Middle frontal gyrus (tissue), 1 donor: ENCODE measurements at regions not wholly inside any gene's neighbourhood (a gene's known extent, or its start where the extent isn't known, plus 50 kb on each side); places are given as distances from the start of the nearest gene placed in this dataset.
A peak's percentile ranks its signal among the peaks of the same experiment; 100 is the strongest.

Experiments used
- DNase-seq: peaks from one replicate; pipeline ENCODE4 v3.0.0-alpha.2; 2015; ENCODE audit warnings: low spot score; ENCODE audit errors: extremely low spot score

DNA sequence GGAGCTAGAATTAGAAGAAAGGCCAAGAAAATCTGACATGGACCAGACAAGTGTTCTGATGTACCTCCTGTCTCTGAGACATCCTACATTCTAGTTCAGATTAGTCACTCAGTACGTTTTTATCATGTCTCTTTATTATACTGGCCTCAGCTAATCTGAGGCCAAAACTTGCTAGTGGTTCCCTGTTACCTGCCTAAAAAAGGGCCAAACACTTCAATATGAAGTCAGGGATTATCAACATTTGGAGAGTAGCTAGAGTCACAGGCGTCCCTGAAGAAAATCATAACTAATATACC lies 587.4 kb downstream of the PRELID2 start:
- no peak for DNase-seq

DNA sequence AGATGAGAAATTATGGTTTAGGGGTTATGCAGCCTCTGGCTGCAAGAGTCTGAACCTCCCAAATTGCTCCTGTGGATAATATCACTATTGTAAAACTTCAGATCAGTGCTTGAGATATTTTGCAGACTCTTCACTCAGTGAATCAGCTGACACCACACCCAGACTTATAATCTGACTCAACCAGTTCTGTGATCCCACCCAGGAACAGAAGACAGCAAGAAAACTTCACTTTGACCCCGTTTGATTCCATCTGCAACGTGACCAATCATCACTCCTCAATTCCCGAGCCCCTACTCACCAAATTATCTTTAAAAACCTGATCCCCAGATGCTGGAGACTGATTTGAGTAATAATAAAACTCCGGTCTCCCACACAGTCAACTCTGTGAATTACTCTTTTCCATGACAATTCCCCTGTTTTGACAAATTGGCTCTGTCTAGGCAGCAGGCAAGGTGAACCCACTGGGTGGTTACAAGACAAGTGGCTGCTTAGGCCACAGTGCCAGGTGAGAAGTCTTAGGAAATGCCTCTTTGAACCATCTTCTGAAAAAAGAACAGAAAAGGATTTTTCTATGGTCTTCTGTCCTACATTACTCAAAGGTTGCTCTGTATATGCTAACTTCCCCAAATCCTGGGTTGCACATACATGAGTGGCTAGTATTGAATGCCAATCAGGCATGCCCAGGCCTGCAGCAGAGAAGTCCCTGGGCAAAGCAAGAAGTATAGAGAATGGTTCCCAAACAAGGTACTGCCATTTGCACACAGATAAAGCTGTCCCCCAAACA lies 588.0 kb downstream of the PRELID2 start:
- DNase-seq, result no peak

DNA sequence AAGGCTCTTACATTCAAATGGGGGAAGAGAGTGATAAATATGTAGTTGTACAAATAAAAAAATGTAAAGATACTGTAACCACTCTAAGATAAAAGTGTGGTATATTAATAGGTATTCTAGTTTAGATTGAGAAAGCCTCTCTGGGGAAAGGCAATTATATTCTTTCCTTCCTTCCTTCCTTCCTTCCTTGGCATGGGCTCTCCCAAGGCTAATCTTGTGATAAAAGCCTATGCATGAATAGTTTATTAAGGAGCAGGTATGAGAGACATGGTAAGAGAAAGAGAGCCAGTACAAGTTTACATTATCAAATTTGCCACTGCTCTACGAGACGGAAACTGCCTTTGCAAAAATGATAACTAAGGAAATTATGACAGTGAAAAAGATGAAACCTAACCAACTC lies 588.8 kb downstream of the PRELID2 start:
- DNase-seq, result no peak

DNA sequence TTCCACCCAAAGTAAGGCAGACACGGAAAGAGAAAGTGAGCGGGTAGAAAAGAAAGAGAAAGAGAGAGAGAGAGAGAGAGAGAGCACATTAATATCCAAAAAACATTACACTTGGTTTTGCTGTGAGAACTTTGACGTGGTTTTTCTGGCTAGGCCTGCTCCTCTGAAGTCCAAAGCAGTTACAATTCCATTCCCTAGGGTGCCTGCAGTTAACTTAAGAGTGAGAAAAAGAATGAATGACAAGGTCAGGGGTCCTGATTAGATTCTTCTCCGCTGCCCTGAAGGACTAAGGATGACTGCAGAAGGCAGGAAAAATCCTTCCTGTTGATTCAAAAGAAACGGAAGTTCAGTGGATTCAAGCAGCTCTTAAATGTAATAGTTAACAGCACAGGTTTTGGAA lies 589.8 kb downstream of the PRELID2 start:
- no peak for DNase-seq

DNA sequence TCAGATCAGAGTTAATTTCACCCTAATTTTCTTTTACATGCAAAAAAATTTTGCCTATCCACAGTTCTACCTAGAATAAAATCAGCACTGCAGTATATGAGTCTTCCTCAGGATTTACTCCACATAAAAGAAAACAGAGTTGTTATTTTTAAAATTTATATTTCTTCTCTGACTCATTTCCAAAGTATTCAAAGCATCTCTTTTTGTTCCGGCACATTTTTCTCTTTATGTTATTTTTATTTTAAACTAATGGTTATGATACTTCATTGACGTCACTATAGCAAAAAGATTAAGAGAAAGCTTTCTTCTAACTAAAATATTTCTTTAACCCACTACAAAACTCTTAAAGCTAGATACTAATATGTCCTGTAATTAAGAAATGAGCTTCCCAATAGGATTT lies 590.4 kb downstream of the PRELID2 start:
- no peak for DNase-seq

- no peak for DNase-seq
Measured at GRCh38 chr5:145244251-145244650, 590.9 kb downstream of the PRELID2 start.

DNA sequence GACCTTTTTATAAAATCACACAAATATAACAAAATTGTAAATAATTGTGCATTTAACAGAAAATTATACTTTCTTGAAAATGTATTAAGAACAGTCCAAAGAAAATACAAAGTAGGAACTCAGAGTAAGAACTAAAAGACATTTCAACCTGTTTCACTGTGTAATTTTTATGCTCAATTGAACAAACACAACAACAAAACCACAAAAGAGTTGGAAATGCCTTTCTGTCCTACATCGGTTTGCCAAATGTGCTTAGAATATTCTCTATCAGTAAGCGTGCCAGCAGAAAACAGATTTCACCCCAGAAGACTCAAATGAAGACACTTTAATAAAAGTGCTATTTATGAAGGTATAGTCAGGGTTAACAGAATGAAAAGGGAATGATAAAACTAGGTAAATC lies 592.1 kb downstream of the PRELID2 start:
- no peak for DNase-seq

- no peak for DNase-seq
Measured at GRCh38 chr5:145242551-145242950, 592.6 kb downstream of the PRELID2 start.

GRCh38 chr5:145237843-145238242 lies 597.3 kb downstream of the PRELID2 start:
- no peak for DNase-seq

DNA sequence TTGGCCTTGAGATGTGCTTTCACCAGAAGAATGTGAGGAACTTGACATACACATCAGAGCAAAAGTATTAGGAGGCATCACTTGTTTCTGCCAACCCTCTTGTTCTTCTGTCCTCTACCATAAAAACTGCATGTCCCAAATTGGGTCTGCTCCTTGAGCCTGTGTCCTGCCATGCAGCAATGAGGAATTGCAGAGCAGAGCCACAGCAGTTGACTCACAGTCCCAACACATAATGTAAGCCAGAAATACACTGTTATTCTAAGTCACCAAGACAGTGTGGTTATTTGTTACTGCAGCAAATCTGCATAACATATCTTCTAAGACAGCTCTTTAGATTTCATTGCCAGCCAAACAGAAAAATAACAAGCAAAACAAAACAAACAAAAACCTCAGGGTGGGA lies 598.2 kb downstream of the PRELID2 start:
- no peak for DNase-seq

DNA sequence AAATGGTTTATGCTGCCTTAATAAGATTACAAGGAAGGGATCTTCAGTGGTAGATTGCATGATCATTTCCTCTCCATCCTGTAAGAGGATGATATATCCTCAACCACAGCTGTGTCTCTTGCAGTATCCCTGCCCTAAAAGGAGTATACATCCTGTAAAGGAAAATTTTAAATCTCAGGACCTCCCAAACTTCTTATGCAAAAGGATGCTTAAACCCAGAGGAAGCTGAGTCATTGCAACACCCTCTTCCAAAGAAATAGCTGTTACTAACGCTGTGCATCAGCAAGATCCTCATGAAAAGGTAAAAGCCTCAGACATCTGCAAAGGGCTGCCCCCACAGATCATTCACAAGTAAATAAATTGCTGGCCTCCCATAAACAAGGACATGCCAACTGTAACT lies 599.0 kb downstream of the PRELID2 start:
- DNase-seq, result peak; percentile 24

- no peak for DNase-seq
Measured at GRCh38 chr5:145233461-145233860, 601.7 kb downstream of the PRELID2 start.

DNA sequence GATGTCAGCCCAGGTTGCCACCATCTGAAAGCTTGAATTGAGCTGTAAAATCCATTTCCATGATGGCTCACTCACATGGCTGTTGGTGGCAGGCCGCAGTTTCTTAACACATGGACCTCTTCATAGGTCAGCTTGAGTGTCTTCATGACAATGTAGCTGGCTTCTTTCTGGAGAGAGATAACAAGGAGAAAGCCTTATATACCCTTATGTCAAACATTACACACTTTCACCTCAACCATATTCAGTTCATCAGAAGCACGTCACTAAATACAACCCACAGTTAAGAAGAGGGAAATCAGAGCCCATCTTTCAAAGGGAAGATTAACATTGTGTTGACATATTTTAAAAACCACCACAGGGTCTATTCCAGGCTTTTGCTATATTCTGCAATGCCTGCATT lies 604.4 kb downstream of the PRELID2 start:
- no peak for DNase-seq

DNA sequence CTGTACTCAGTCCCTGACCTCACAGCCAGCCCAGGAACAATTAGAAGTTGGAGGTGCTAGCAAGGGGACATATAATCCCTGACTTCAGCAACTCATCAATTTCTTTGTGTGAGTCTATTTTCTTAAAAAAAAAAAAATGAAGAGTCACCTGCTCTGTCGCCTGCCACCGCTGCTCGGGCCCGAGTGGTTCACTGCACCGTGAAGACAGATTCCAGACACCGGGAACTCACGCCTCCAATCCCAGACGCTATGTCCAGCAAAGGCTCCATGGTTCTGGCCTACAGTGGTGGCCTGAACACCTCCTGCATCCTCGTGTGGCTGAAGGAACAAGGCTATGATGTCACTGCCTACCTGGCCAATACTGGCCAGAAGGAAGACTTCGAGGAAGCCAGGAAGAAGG lies 606.6 kb downstream of the PRELID2 start:
- no peak for DNase-seq

DNA sequence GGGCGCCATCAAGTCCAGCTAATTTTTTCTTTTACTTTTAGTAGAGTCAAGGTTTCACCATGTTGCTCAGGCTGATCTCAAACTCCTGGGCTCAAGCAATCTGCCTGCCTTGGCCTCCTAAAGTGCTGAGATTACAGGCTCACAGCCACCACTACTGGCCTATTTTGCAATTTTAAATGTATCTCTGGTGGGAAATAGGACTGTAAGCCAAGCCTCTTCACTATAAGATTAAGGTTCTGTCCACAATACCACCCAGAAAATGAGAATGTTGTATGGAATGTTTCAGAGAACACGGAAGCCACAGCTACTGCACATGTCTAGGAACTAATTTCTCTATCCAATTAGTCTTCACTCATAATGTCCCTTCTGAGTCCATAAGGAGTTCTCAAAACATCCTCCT lies 607.3 kb downstream of the PRELID2 start:
- no peak for DNase-seq

DNA sequence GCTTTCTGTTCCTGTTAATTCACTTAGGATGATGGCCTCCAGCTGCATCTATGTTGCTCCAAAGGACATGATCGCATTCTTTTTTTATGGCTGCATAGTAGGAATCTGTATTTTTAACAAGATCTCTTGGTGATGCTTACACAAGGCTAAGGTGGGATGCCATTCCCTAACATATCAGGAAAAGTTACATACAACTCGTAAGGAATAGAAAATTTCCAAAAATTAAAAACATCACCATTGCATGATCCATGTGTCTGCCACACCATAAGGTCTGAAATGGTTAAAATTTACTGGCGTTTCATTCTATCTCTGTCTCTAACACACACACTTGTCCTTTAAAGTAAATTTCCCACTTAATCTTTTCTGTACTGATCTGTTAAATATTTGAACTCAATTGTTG lies 608.4 kb downstream of the PRELID2 start:
- DNase-seq, result no peak

DNA sequence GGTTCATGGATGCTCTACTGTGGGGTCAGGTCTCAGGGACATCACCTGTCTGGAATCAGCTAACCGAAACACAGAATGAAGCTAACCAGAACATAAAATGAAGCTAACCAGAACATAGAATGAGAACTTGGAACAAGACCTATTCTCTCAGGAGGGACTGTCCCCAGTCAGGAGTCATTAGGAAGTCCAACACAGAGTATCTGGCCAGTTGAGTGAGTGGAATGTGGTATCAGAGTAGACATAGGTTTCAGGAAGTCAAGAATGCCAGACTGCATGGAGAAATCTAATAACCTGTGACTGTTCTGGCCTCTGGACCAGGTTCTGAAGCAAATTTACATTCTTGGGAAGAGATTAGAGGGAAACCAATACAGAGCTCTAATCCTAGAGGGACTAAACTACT lies 609.6 kb downstream of the PRELID2 start:
- DNase-seq, result no peak

- DNase-seq, result no peak
Measured at GRCh38 chr5:145223582-145223981, 611.6 kb downstream of the PRELID2 start.

DNA sequence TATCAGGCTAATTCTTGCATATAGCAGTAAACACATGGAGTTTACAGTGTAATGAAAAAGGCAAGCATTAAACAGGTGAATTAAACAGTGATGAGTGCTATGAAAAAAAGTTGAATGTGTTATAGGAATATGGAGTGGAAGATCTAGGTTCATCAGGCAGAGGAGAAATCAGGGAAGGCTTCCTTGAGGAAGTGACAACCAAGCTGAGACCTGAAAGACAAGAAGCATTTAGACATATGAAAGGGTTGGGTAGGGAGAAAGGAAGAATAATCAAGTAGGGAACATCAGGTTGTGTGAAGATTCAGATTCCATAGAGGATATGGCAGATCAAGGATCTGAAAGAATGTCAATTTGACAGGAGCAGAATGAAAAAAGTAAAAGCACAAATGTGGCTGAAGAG lies 612.5 kb downstream of the PRELID2 start:
- no peak for DNase-seq

GRCh38 chr5:145221416-145221815 lies 613.7 kb downstream of the PRELID2 start:
- DNase-seq, result no peak

DNA sequence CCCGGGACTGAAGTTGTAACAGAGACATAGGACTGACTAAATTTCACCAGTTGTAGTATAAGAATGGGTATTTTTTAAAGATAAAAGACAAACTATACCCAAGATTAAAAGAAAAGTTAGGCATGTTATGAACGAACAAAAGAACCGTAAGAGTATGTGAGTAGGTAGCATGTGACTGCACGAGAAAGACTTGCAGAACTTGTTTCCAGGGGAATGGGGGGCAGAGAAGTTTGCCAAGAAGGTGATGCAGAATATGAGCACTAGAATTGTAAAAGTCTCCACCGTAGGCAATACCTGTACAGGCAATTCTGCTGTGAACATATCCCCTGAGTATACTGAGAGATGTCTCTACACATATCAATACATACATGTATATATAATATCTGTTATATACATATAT lies 614.7 kb downstream of the PRELID2 start:
- DNase-seq, result no peak

DNA sequence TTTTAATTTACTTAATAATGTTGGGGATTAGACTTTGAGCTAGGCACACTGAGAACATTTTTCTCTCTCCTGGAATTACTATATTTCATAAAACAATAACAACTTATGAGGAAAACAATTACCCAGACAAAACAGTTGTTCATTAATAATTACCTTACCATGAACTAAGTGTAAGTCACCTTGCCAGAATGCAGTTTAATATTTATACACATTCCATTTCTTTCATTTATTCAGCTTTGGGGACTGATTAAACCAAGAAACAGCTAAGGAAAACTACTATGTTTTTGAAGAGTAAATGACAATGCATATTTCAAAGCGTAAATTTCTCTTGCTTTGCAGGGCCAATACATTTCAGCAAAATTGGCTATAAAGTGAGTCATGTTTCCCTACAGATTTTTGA lies 616.2 kb downstream of the PRELID2 start:
- DNase-seq, result no peak

GRCh38 chr5:145218019-145218418 lies 617.1 kb downstream of the PRELID2 start:
- no peak for DNase-seq

- DNase-seq, result no peak
Measured at GRCh38 chr5:145210020-145210419, 625.1 kb downstream of the PRELID2 start.
